CD4-positive, alpha-beta T cell (primary cell): ENCODE measurements at regions not wholly inside any gene's neighbourhood (a gene's known extent, or its start where the extent isn't known, plus 50 kb on each side); places are given as distances from the start of the nearest gene placed in this dataset.

ENCODE experiments used
- ATAC-seq: fragments of 200-7000 bp; cut with Tn5 transposase; one replicate; pipeline ENCODE4 v1.10.0; 2022; ENCODE audit warnings: mild to moderate bottlenecking; ENCODE audit not compliant: poor library complexity
- CTCF ChIA-PET: fragments of 350-600 bp; sonication (Branson Sonifier 250); formaldehyde crosslinking; loops from one replicate; lab custom pipeline; 2021; ENCODE audit warnings: antibody characterized with exemption, inconsistent platforms; lab: Charles Lee
- POLR2A ChIA-PET: fragments of 350-600 bp; sonication (Branson Sonifier 250); formaldehyde crosslinking; loops from one replicate; lab custom pipeline; 2021; ENCODE audit warnings: antibody characterized with exemption, inconsistent platforms; lab: Charles Lee
- DNase-seq, 14 experiments: peaks; one replicate each; pipeline ENCODE4 v3.0.0-alpha.2; 2013 to 2020; ENCODE audit warnings: mixed read lengths in 2 of 14
- H3K27ac ChIP-seq, 2 donors: one replicate each; pipeline versions ENCODE4 v1.5.1 to v1.7.0; 2013; ENCODE audit warnings: low read length in 2 of 2, low read depth in 1 of 2, mild to moderate bottlenecking in 1 of 2
- H3K27me3 ChIP-seq, 2 experiments: 1 replicate in 1 of 2; 2 replicates in 1 of 2; pipeline versions ENCODE4 v1.6.1 to v1.7.0; 2013; ENCODE audit warnings: low read length in 2 of 2, control low read depth in 1 of 2, mild to moderate bottlenecking in 1 of 2, moderate library complexity in 1 of 2; ENCODE audit not compliant: insufficient read depth in 2 of 2, control insufficient read depth in 1 of 2
- H3K36me3 ChIP-seq: one replicate; pipeline ENCODE4 v1.6.1; 2013; ENCODE audit warnings: low read length, control low read depth; ENCODE audit not compliant: insufficient read depth
- H3K4me1 ChIP-seq: one replicate; pipeline ENCODE4 v1.6.1; 2013; ENCODE audit warnings: low read length, control low read depth; ENCODE audit not compliant: insufficient read depth
- H3K4me3 ChIP-seq: one replicate; pipeline ENCODE4 v1.5.1; 2013; ENCODE audit warnings: mild to moderate bottlenecking, low read length, moderate library complexity
- H3K9me3 ChIP-seq, 2 experiments: 1 replicate in 1 of 2; 2 replicates in 1 of 2; pipeline versions ENCODE4 v1.6.1 to v1.7.0; 2013; ENCODE audit warnings: low read length in 2 of 2, mild to moderate bottlenecking in 2 of 2, control low read depth in 1 of 2, moderate library complexity in 1 of 2; ENCODE audit not compliant: control insufficient read depth in 1 of 2, insufficient read depth in 1 of 2
- H3K27ac Mint-ChIP-seq: one replicate; pipeline ENCODE4 v1.8.0; 2020; ENCODE audit warnings: mixed read lengths
- H3K27me3 Mint-ChIP-seq: one replicate; pipeline ENCODE4 v1.8.0; 2021; ENCODE audit warnings: mixed read lengths
- H3K36me3 Mint-ChIP-seq: one replicate; pipeline ENCODE4 v1.8.0; 2021; ENCODE audit warnings: low read depth, mixed read lengths
- H3K4me1 Mint-ChIP-seq: one replicate; pipeline ENCODE4 v1.8.0; 2021; ENCODE audit warnings: low read depth, mixed read lengths
- H3K4me3 Mint-ChIP-seq: one replicate; pipeline ENCODE4 v1.8.0; 2020; ENCODE audit warnings: mild to moderate bottlenecking, mixed read lengths
- H3K9me3 Mint-ChIP-seq: one replicate; pipeline ENCODE4 v1.8.0; 2020; ENCODE audit warnings: mixed read lengths
- CTCF ChIP-seq: fragments of 200-600 bp; IDR thresholded peaks from one replicate; pipeline ENCODE4 v1.8.0; 2022; ENCODE audit warnings: antibody characterized with exemption, mild to moderate bottlenecking
- intact Hi-C, 2 experiments: fragments of 100-400 bp; cut with DNase I in 1 of 2; cut with micrococcal nuclease in 1 of 2; formaldehyde crosslinking; loops; one replicate each; pipeline versions ENCODE4 v1.15.1 to v1.9.0; 2023 to 2025; cut with DNase I, micrococcal nuclease

GRCh38 chr20:50308166-50308512 lies 117.5 kb downstream of the CEBPB start:
- Histone ChIP-seq H3K9me3 (no peaks in the 10 kb centered on the region), H3K4me3 (no peak overlapping the region), H3K27me3 (no peaks in the 10 kb centered on the region), H3K4me1 (no peaks in the 10 kb centered on the region), H3K36me3 (no peaks in the 10 kb centered on the region), H3K27ac (no peak overlapping the region)
- Mint-ChIP-seq H3K4me3 (no peak overlapping the region), H3K9me3 (no peaks in the 10 kb centered on the region), H3K4me1 (no peaks in the 10 kb centered on the region), H3K36me3 (no peaks in the 10 kb centered on the region), H3K27me3 (peaks cover 4% of the 10 kb centered on the region), H3K27ac (no peak overlapping the region)
- DNase-seq (peak in 1 of 14 experiments; percentile 15), ATAC-seq (no peak)
- CTCF ChIA-PET, result no interaction called here
- POLR2A ChIA-PET, result no interaction called here
- no peak for TF ChIP-seq CTCF
- intact Hi-C loops, result no loop called here

- Histone ChIP-seq H3K9me3 (no peaks in the 10 kb centered on the region), H3K4me1 (no peaks in the 10 kb centered on the region), H3K4me3 (no peak overlapping the region), H3K36me3 (no peaks in the 10 kb centered on the region), H3K27ac (no peak overlapping the region), H3K27me3 (no peaks in the 10 kb centered on the region)
- Mint-ChIP-seq H3K9me3 (no peaks in the 10 kb centered on the region), H3K36me3 (no peaks in the 10 kb centered on the region), H3K27ac (no peak overlapping the region), H3K4me3 (no peak overlapping the region), H3K4me1 (no peaks in the 10 kb centered on the region), H3K27me3 (peaks cover 8% of the 10 kb centered on the region)
- DNase-seq (peak in 2 of 14 experiments; percentile 51 to 64), ATAC-seq (no peak)
- TF ChIP-seq CTCF, result no peak
- CTCF ChIA-PET, result no interaction called here
- POLR2A ChIA-PET, result no interaction called here
- intact Hi-C loops, result no loop called here
Observed at GRCh38 chr20:50308513-50309279, 118.1 kb downstream of the CEBPB start.

GRCh38 chr20:50309280-50309763 lies 118.7 kb downstream of the CEBPB start:
- Mint-ChIP-seq H3K36me3 (no peaks in the 10 kb centered on the region), H3K4me3 (no peak overlapping the region), H3K27me3 (peaks cover 8% of the 10 kb centered on the region), H3K27ac (no peak overlapping the region), H3K4me1 (no peaks in the 10 kb centered on the region), H3K9me3 (no peaks in the 10 kb centered on the region)
- TF ChIP-seq CTCF, result no peak
- Histone ChIP-seq H3K4me1 (no peaks in the 10 kb centered on the region), H3K36me3 (no peaks in the 10 kb centered on the region), H3K27ac (no peak overlapping the region), H3K9me3 (no peaks in the 10 kb centered on the region), H3K27me3 (no peaks in the 10 kb centered on the region), H3K4me3 (no peak overlapping the region)
- intact Hi-C loops, result no loop called here
- DNase-seq (no peak), ATAC-seq (no peak)
- POLR2A ChIA-PET, result no interaction called here
- CTCF ChIA-PET, result no interaction called here
